ENCODE measurements at regions not wholly inside any gene's neighbourhood (a gene's known extent, or its start where the extent isn't known, plus 50 kb on each side); places are given as distances from the start of the nearest gene placed in this dataset.

DNA sequence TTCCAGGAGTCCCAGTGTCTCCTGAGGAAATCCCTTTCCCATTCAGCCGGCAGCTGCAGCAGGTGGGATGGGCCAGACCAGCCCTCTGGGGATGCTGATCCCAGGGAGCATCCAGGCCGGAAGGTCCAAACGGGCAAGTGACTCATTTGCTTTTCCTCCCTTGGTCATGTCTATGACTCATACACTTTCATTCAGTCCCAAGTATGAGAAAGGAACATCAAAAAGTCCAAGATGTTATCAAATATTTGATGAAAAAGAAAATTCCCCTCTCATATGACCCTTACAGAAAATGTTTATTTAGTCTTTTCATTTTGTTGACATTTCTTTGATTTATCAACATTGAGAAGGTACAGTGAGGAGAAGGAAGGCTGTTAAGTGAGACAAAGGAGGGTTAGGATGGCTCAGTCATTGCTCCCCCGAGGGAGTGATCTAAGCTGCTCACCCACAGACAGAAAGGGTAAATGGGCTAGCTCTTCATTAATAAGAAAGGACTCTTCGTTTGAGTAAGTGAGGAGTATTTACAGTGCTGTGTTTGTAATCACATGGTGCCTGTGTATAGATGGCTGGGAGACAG is 117.6 kb upstream of the ANKRD55 start:
- H3K4me1 ChIP-seq (ENCODE audit: control insufficient read depth, insufficient read depth, low read length) = no peaks in the 10 kb centered on the region
- H3K4me3 ChIP-seq (ENCODE audit: low read depth, low read length) = no peak overlapping the region
- WGBS (ENCODE audit: insufficient coverage) = 40% methylated on average over 3 of the region's 5 CpGs
- DNase-seq (ENCODE audit: low read depth in 4 of 6, low spot score in 6 of 6) = no peak
- no peaks in the 10 kb centered on the region for H3K36me3 ChIP-seq (ENCODE audit: control insufficient read depth, insufficient read depth, low read length)
- no peaks in the 10 kb centered on the region for H3K9me3 ChIP-seq (ENCODE audit: control insufficient read depth, insufficient read depth, low read length)
- H3K27ac ChIP-seq (ENCODE audit: low read depth, low read length) = no peak overlapping the region
- no peaks in the 10 kb centered on the region for H3K27me3 ChIP-seq (ENCODE audit: control insufficient read depth, insufficient read depth, low read length)

DNA sequence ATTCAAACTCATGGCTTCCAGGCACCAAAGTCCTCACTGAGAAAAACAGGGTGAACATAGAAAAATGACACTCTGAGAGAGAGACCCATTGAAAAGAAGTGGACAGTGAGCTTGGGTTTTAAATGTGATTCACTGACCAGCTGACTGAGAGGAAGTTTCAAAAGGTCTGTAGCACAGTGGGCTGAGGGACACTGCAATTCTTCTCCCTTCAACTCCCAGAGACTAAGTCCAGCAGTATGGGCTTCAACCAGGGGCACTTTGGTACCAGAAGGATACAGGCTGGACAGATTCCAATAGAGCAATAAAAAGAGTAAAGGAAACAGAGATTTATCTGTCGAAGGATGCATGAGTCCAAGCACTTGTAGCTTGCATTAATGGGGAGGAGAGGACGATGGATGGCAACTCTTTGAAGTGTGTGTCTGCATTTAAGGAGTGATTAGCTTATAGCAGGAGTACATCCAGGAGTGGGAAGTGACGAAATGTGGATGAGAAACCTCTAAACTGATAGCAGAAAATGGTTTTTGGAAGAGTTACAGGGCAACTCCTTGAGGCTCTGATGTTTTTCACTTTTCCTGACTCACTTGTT is 117.0 kb upstream of the ANKRD55 start:
- H3K4me1 ChIP-seq (ENCODE audit: control insufficient read depth, insufficient read depth, low read length) = no peaks in the 10 kb centered on the region
- no peak overlapping the region for H3K4me3 ChIP-seq (ENCODE audit: low read depth, low read length)
- H3K27me3 ChIP-seq (ENCODE audit: control insufficient read depth, insufficient read depth, low read length) = no peaks in the 10 kb centered on the region
- no peaks in the 10 kb centered on the region for H3K9me3 ChIP-seq (ENCODE audit: control insufficient read depth, insufficient read depth, low read length)
- H3K36me3 ChIP-seq (ENCODE audit: control insufficient read depth, insufficient read depth, low read length) = no peaks in the 10 kb centered on the region
- no peak for DNase-seq (ENCODE audit: low read depth in 4 of 6, low spot score in 6 of 6)
- no peak overlapping the region for H3K27ac ChIP-seq (ENCODE audit: low read depth, low read length)
- 52% methylated on average over 2 of the region's 3 CpGs for WGBS (ENCODE audit: insufficient coverage)

DNA sequence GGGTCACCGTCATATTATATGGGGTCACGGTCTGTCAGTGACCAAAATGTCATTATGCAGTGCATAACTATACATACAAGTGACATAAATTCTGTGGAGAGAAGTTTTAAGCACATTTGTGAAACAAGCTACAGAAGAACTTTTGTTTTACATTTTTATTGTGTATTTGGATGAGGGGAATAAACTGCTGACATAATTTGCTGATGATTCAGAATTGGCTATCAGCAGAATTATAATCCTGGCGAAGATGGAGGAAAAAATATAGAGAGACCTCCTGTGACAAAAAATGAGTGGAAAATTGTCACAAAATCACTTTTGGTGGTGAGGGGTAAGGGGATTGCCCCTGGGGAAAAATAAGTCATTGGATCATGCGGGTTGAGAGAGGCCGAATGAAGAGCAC is 116.3 kb upstream of the ANKRD55 start:
- DNase-seq (ENCODE audit: low read depth in 4 of 6, low spot score in 6 of 6) = no peak
- Histone ChIP-seq H3K27me3 (ENCODE audit: control insufficient read depth, insufficient read depth, low read length) (no peaks in the 10 kb centered on the region), H3K4me1 (ENCODE audit: control insufficient read depth, insufficient read depth, low read length) (no peaks in the 10 kb centered on the region), H3K9me3 (ENCODE audit: control insufficient read depth, insufficient read depth, low read length) (no peaks in the 10 kb centered on the region), H3K36me3 (ENCODE audit: control insufficient read depth, insufficient read depth, low read length) (no peaks in the 10 kb centered on the region), H3K27ac (ENCODE audit: low read depth, low read length) (no peak overlapping the region), H3K4me3 (ENCODE audit: low read depth, low read length) (no peak overlapping the region)
- WGBS (ENCODE audit: insufficient coverage) = 93% methylated on average over 1 of the region's 5 CpGs

GRCh38 chr5:56346741-56347535 is 113.8 kb upstream of the ANKRD55 start:
- Histone ChIP-seq H3K27ac (ENCODE audit: low read depth, low read length) (no peak overlapping the region), H3K9me3 (ENCODE audit: control insufficient read depth, insufficient read depth, low read length) (no peaks in the 10 kb centered on the region), H3K27me3 (ENCODE audit: control insufficient read depth, insufficient read depth, low read length) (no peaks in the 10 kb centered on the region), H3K4me3 (ENCODE audit: low read depth, low read length) (no peak overlapping the region), H3K4me1 (ENCODE audit: control insufficient read depth, insufficient read depth, low read length) (no peaks in the 10 kb centered on the region), H3K36me3 (ENCODE audit: control insufficient read depth, insufficient read depth, low read length) (no peaks in the 10 kb centered on the region)
- no CpG with 5 or more reads among the region's 2 CpGs for WGBS (ENCODE audit: insufficient coverage)
- DNase-seq (ENCODE audit: low read depth in 4 of 6, low spot score in 6 of 6) = peak in 1 of 6 donors; percentile 62

DNA sequence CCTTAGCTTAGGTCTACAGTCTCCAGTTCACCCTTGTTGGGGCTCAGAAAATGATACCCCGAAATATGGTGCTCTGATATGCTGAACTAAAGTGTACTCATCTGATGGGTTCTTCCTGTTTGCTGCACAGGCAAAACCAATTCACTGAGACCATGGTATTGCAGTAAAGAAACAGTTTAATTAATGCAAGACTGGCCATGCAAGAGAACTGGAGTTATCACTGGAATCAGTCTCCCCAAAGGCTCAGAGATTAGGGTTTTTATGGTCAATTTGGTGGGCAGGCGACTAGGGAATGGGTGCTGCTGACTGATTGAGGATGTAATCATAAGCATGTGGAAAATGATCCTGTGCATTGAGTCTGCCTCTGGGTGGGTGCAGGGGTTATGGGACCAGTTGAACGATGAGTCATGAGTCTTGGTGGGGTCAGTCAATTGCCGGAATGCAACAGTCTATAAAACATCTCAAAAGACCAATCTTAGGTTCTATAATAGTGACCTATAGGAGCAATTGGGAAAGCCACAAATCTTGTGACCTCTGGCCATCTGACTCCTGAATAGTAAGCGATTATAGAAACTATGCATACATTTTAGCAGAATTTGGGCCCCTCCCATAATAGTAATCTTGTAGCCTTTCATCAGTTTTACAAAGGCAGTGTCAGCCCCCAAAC is 113.0 kb upstream of the ANKRD55 start:
- Histone ChIP-seq H3K4me1 (ENCODE audit: control insufficient read depth, insufficient read depth, low read length) (no peaks in the 10 kb centered on the region), H3K36me3 (ENCODE audit: control insufficient read depth, insufficient read depth, low read length) (no peaks in the 10 kb centered on the region), H3K27ac (ENCODE audit: low read depth, low read length) (no peak overlapping the region), H3K9me3 (ENCODE audit: control insufficient read depth, insufficient read depth, low read length) (no peaks in the 10 kb centered on the region), H3K27me3 (ENCODE audit: control insufficient read depth, insufficient read depth, low read length) (no peaks in the 10 kb centered on the region), H3K4me3 (ENCODE audit: low read depth, low read length) (no peak overlapping the region)
- WGBS (ENCODE audit: insufficient coverage) = 89% methylated on average over 2 of the region's 5 CpGs
- no peak for DNase-seq (ENCODE audit: low read depth in 4 of 6, low spot score in 6 of 6)

DNA sequence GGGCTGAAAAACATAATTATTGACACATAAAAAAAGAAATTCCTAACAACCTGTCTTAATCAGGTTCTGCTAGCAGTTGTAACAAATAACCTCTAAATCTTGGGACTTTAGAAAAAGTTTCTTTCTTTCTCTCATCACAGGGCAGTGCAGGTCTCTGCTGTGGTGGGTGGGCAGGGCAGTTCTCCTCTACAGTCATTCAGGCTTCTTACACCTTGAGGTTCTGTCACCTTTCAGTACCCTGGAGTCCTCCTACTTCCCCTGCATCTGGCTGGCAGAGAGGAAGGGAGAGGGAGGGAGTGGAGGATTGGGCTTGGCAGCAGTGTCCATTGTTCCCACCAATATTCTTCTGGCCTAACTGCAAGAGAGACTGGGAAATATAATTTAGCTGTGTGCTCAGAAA is 112.2 kb upstream of the ANKRD55 start:
- Histone ChIP-seq H3K36me3 (ENCODE audit: control insufficient read depth, insufficient read depth, low read length) (no peaks in the 10 kb centered on the region), H3K4me1 (ENCODE audit: control insufficient read depth, insufficient read depth, low read length) (no peaks in the 10 kb centered on the region), H3K4me3 (ENCODE audit: low read depth, low read length) (no peak overlapping the region), H3K27me3 (ENCODE audit: control insufficient read depth, insufficient read depth, low read length) (no peaks in the 10 kb centered on the region), H3K27ac (ENCODE audit: low read depth, low read length) (no peak overlapping the region), H3K9me3 (ENCODE audit: control insufficient read depth, insufficient read depth, low read length) (no peaks in the 10 kb centered on the region)
- no peak for DNase-seq (ENCODE audit: low read depth in 4 of 6, low spot score in 6 of 6)

DNA sequence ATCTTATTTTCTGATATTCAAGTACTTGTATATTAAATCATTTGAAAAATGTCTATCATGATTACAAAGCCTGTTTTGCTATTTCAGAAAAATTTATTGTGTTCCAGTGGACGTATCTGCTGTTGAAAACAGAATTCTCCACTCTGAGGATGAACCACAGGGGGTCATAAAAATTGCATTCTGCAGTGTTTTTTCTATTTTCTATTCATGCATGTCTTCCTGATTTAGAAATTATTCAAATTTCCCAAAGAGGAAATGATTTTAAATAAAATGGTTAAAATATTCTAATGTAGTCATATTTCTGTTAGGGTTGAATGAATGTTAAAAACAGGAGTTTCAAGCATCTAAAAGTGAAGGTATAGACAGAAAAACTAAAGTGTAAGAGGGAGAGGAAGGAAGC is 111.5 kb upstream of the ANKRD55 start:
- no peak overlapping the region for H3K4me3 ChIP-seq (ENCODE audit: low read depth, low read length)
- no peaks in the 10 kb centered on the region for H3K27me3 ChIP-seq (ENCODE audit: control insufficient read depth, insufficient read depth, low read length)
- H3K36me3 ChIP-seq (ENCODE audit: control insufficient read depth, insufficient read depth, low read length) = no peaks in the 10 kb centered on the region
- WGBS (ENCODE audit: insufficient coverage) = no CpG with 5 or more reads among the region's 1 CpG
- H3K9me3 ChIP-seq (ENCODE audit: control insufficient read depth, insufficient read depth, low read length) = peaks cover 3% of the 10 kb centered on the region
- H3K4me1 ChIP-seq (ENCODE audit: control insufficient read depth, insufficient read depth, low read length) = no peaks in the 10 kb centered on the region
- no peak for DNase-seq (ENCODE audit: low read depth in 4 of 6, low spot score in 6 of 6)
- no peak overlapping the region for H3K27ac ChIP-seq (ENCODE audit: low read depth, low read length)

GRCh38 chr5:56343988-56344387 is 110.9 kb upstream of the ANKRD55 start:
- no CpG with 5 or more reads among the region's 2 CpGs for WGBS (ENCODE audit: insufficient coverage)
- no peaks in the 10 kb centered on the region for H3K27me3 ChIP-seq (ENCODE audit: control insufficient read depth, insufficient read depth, low read length)
- no peak overlapping the region for H3K4me3 ChIP-seq (ENCODE audit: low read depth, low read length)
- no peak for DNase-seq (ENCODE audit: low read depth in 4 of 6, low spot score in 6 of 6)
- H3K27ac ChIP-seq (ENCODE audit: low read depth, low read length) = no peak overlapping the region
- peaks cover 4% of the 10 kb centered on the region for H3K9me3 ChIP-seq (ENCODE audit: control insufficient read depth, insufficient read depth, low read length)
- no peaks in the 10 kb centered on the region for H3K4me1 ChIP-seq (ENCODE audit: control insufficient read depth, insufficient read depth, low read length)
- H3K36me3 ChIP-seq (ENCODE audit: control insufficient read depth, insufficient read depth, low read length) = no peaks in the 10 kb centered on the region

DNA sequence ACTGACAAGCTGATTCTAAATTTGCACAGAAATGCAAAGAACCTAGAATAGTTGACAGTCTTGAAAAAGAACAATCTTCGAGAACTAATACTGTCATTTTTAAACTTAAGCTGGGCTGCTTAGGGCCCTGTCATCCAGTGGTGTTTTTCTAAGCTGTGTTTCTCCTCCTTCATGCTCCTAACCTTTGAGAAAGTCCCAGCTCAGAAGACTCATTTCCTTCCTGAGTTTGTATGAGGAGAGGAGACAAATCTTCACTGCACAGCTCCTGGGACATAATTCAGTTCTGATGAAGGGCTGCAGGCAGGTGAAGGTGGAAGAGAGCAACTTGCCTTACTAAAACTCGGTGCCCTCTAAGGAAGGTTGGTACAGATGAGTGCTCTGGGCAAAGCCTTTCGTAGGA is 109.5 kb upstream of the ANKRD55 start:
- Histone ChIP-seq H3K27ac (ENCODE audit: low read depth, low read length) (no peak overlapping the region), H3K9me3 (ENCODE audit: control insufficient read depth, insufficient read depth, low read length) (peaks cover 4% of the 10 kb centered on the region), H3K27me3 (ENCODE audit: control insufficient read depth, insufficient read depth, low read length) (no peaks in the 10 kb centered on the region), H3K4me3 (ENCODE audit: low read depth, low read length) (no peak overlapping the region), H3K4me1 (ENCODE audit: control insufficient read depth, insufficient read depth, low read length) (no peaks in the 10 kb centered on the region), H3K36me3 (ENCODE audit: control insufficient read depth, insufficient read depth, low read length) (no peaks in the 10 kb centered on the region)
- WGBS (ENCODE audit: insufficient coverage) = 100% methylated on average over 2 of the region's 3 CpGs
- DNase-seq (ENCODE audit: low read depth in 4 of 6, low spot score in 6 of 6) = no peak

Data from spinal cord (tissue), 9 donors.